Activated CD8-positive, alpha-beta memory T cell treated with anti-CD3 and anti-CD28 coated beads for 36 hours (primary cell): ENCODE measurements at regions not wholly inside any gene's neighbourhood (a gene's known extent, or its start where the extent isn't known, plus 50 kb on each side); places are given as distances from the start of the nearest gene placed in this dataset.

ENCODE experiments used
- CTCF ChIA-PET: fragments of 350-600 bp; sonication (Branson Sonifier 250); formaldehyde crosslinking; loops from one replicate; lab custom pipeline; 2021; ENCODE audit warnings: antibody characterized with exemption; lab: Charles Lee
- POLR2A ChIA-PET: fragments of 350-600 bp; sonication (Branson Sonifier 250); formaldehyde crosslinking; loops from one replicate; lab custom pipeline; 2021; ENCODE audit warnings: antibody characterized with exemption; lab: Charles Lee

DNA sequence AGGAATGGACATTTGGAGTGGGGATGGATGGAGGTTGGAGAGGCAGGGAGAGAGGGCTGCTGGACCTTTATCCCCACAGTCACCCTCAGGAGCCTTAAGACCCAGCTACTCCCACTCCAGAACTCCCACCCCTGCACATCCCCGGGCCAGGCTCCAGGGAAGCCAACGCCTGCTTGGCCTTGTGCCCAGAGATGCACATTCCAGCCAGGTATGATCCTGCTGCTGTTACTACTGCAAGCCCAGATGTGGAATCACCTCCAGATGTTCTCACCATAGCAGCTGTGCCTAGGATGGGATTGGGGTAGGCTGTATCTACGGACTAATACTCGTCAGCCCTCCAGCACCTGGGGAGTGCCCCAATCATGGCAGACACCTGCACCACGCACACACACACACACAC lies 71.7 kb downstream of the ZFP36L2 start:
- ChIA-PET CTCF (interaction anchor here (1.0 kb wide), 1 partner anchor 14 kb away, joined by 4 read pairs; no protein-coding TSS in a partner anchor), POLR2A (no interaction called here)

DNA sequence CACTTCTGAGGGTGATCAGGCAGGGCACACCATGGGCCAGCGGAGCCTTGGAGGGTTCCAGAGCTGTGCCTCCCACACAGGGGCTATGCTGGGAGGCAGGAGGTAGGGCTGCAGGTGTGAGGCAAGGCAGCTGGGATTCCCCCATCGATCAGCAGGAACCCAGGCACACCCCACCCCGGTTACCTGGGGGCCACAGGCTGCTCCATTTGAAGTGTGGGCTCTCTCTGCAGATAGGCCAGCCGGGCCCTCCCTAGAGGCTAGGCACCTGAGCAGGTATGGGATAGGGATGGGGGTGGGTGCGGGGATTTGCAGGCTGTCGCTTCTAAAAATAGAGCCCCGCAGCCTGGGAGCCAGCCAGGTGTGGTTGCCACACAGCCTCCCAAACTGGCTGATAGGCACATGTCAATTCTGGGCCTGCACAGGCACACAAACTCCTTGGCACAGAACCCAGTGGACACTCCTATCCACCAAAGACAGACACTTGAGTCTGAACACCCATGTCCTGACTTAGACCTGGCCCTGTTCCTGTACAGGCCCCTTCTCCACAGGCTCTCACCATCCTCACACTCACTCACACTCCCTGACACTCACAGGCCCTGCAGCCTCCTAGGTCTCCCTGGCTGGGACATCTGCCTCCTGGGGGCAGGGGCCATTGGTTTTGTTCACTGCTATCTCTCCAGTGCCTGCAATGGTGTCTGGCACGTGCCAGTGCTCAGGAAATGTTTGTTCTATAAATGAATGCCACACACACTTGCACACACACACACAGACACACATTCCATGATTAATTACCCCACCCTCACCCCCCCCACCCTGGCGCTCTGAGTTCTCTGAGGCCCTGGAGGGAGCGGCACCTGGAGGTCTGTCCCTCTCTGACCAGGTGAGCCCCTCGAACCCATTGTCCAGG lies 73.4 kb downstream of the ZFP36L2 start:
- POLR2A ChIA-PET = no interaction called here

DNA sequence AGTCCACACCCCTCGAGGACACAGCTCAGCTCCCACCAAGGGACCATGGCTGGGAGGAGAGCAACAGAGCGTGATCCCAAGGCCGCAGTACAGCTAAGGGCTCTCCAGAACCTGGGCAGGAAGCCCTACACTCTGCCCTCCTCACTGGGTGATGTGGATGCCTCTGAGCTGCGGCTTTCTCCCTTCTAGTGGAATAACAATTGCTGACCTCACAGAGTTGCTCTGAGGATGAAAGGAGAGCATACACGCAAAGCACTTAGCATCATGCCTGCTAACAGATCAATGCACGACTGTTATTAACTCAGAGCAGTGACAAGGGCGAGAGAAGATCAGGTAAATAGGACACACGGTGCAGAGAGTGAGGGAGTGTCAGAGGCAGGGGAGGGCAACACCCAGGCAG lies 74.2 kb downstream of the ZFP36L2 start:
- ChIA-PET POLR2A (no interaction called here), CTCF (interaction anchor here (1.3 kb wide), 1 partner anchor 77 kb away, joined by 3 read pairs; no protein-coding TSS in a partner anchor)

More for the DNA sequence above, 73.4 kb downstream of the ZFP36L2 start:
- CTCF ChIA-PET = interaction anchor here (1.3 kb wide), 1 partner anchor 76 kb away, joined by 3 read pairs; no protein-coding TSS in a partner anchor

DNA sequence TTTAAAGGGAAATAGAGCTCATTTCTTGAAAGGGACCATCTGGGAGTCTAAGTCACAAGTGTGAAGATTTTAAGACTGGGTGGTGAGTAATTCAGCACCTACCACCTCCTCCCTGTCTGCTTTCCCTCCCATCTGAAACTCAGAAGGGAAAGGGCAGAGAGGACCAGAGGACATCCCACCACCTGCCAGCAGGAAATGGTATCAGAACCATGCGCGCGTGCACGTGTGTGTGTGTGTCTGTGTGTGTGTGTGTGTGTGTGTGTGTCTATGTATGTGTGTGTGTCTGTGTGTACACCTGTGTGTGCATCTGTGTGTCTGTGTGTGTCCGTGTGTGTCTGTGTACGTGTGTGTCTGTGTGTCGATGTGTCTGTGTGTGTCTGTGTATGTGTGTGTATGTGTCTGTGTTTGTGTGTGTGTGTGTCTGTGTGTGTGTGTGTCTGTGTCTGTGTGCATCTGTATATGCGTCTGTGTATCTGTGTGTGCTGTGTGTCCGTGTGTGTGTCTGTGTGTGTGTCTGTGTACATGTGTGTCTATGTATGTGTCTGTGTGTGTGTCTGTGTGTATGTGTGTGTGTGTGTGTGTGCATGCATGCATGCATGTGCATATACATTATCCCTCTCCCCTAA lies 76.8 kb downstream of the ZFP36L2 start:
- ChIA-PET CTCF (interaction anchor here (0.7 to 1.8 kb wide), 16 partner anchors 8 to 353 kb away, joined by 3 to 11 read pairs (median 3); no protein-coding TSS in a partner anchor), POLR2A (interaction anchor here (0.7 to 2.2 kb wide), 6 partner anchors 10 to 75 kb away, joined by 3 to 26 read pairs (median 4); no protein-coding TSS in a partner anchor)

DNA sequence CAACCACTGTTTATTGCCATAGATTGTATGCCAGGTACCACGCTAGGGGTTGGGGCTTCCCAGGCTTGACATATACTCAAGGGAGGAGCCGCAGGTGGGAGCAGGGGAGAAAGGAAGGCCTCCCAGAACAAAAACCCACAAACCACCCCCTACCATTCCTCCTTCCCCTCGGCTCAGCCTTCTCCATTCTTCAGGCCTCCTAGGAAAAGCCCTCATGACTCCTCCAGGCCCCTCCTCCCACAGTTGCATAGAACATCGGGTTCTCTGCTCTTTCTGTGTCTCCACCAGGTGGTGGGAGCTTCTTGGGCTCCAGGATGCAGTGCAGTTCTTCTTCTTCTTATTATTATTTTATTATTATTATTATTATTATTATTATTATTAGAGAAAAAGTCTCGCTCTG lies 80.3 kb downstream of the ZFP36L2 start:
- ChIA-PET POLR2A (no interaction called here), CTCF (no interaction called here)

DNA sequence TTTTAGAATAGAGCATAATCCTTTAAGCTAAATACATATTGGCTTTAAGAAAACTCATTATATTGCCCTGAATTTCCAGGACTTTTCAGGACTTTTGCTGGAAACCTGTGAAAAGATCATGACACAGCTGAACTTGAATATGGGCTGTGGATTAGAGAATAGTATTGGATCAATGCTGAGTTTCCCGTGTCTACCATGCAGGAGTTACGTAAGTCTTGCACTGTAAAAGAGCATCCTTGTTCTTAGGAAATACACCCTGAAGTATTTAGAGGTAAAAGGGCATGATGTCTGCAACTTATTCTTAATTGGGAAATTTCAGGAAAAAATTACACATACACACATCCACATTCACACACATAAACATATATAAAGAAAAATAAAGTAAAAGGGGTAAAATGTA lies 82.1 kb downstream of the ZFP36L2 start:
- ChIA-PET CTCF (interaction anchor here (0.5 to 18.3 kb wide), 2 partner anchors 78 to 152 kb away, joined by 3 to 367 read pairs; partner anchors contain the start of gene ZFP36L2), POLR2A (no interaction called here)

DNA sequence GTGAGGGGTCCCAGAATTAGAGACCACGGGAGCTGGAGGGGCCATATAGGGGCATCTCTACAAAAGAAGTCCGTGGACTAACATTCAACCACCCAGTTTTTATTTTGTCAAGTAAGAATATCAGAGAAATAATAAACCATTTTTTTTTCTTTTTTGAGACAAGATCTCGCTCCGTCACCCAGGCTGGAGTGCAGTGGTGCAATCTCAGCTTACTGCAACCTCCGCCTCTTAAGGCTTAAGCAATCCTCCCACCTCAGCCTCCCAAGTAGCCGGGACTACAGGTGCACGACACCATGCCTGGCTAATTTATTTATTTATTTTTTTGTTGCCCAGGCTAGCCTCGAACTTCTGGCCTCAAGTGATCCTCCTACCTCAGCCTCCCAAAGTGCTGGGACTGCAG lies 82.7 kb downstream of the ZFP36L2 start:
- ChIA-PET POLR2A (no interaction called here), CTCF (interaction anchor here (0.5 to 18.3 kb wide), 2 partner anchors 79 to 152 kb away, joined by 3 to 367 read pairs; partner anchors contain the start of gene ZFP36L2)

DNA sequence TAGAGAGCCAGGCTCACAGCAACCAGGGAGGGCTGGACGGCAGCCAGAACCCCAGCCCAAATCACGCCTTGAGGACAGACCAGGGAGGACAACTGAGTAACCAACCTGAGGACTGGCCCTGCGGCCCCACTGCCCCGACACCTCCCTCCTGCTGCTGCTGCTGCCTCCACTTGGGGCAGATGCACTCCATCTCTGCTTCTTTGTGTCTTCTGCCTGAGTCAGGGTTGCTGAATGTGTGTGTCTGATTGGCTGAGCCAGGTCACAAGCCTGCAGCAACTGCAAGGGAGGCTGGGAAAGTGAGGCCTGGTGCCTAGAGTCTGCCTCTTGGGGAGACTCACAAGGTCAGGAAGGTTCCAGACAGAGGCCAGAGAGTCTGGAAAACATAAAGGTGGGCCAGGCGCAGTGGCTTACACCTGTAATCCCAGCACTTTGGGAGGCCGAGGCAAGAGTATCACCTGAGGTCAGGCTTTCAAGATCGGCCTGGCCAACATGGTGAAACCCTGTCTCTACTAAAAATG lies 83.4 kb downstream of the ZFP36L2 start:
- CTCF ChIA-PET = interaction anchor here (0.6 to 18.3 kb wide), 2 partner anchors 69 to 80 kb away, joined by 3 to 367 read pairs; partner anchors contain the start of gene ZFP36L2
- POLR2A ChIA-PET = interaction anchor here (1.6 kb wide), 1 partner anchor 84 kb away, joined by 12 read pairs; the partner anchor contains the start of gene ZFP36L2

DNA sequence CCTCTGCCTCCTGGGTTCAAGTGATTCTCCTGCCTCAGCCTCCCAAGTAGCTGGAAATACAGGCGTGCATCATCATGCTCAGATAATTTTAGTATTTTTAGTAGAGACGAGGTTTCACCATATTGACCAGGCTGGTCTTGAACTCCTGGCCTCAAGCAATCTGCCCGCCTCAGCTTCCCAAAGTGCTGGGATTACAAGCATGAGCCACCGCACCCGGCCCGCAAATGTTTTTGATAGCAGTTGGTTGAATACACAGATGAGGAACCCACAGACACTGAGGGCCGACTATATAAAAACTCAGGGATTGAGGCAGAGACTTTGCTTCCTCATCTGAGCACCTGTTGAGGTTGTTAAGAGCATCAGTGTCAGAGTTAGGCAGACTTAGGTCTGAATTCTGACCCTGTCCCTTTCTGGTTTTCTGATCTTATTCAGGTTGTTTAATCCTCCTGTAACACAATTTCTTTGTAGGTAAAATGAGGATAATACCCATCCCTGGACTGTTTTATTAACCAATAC lies 84.7 kb downstream of the ZFP36L2 start:
- CTCF ChIA-PET = interaction anchor here (0.7 to 18.3 kb wide), 3 partner anchors 9 to 81 kb away, joined by 4 to 367 read pairs (median 18); partner anchors contain the start of gene ZFP36L2

DNA sequence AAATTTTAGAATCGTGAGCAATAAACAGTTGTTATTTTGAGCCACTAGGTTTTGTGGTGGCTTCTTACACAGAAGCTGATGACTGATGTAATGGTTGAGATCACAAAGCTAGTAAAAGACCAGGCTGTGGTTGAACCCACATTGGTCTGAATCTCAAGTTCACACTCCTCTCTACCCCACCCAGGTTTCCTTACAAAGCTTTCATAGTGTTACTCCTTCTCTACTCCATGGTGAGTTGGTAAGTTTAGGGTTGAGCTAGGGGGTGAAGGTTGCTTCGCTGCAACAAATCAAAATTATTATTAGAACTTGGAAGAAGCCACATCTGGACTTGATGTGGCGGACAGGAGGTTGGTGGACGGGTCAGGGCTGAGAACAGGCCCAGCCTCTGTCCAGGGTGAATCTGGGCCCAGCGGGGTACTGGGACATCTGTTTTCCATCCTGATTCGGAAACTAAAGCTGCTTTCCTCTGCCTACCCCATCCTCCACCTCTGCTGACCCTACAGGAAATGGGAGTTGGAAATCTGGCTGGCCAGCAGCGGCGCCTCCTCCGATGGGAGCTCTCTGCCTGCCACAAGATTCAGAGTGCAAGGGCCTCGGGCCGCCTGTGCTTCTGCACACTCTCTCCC lies 86.3 kb downstream of the ZFP36L2 start:
- ChIA-PET CTCF (interaction anchor here (0.6 to 18.3 kb wide), 12 partner anchors 9 to 345 kb away, joined by 3 to 367 read pairs (median 8); partner anchors contain the start of gene ZFP36L2), POLR2A (interaction anchor here (1.0 to 2.0 kb wide), 10 partner anchors 9 to 89 kb away, joined by 3 to 26 read pairs (median 6); partner anchors contain the start of gene ZFP36L2)

More for the DNA sequence above, 84.7 kb downstream of the ZFP36L2 start:
- POLR2A ChIA-PET = interaction anchor here (0.7 to 1.6 kb wide), 2 partner anchors 76 to 85 kb away, joined by 4 to 12 read pairs; partner anchors contain the start of gene ZFP36L2

DNA sequence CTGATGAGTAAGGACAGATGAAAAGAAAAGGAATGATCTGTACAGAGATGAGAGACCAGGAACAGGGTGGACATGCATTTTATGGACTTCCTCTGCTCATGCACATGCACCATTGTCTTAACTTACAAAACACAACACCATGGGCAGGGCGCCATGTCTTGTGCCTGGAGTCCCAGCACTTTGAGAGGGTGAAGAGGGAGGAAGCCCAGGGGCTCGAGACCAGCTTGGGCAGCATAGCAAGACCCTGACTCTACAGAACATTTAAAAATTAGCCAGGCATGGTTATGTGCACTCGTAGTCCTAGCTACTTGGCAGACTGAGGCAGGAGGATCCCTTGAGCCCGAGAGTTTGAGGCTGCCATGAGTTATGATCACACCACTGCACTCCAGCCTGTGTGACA lies 86.9 kb downstream of the ZFP36L2 start:
- ChIA-PET CTCF (interaction anchor here (0.9 to 18.3 kb wide), 10 partner anchors 9 to 345 kb away, joined by 3 to 367 read pairs (median 10); partner anchors contain the start of gene ZFP36L2), POLR2A (interaction anchor here (1.0 to 2.0 kb wide), 10 partner anchors 8 to 90 kb away, joined by 3 to 26 read pairs (median 6); partner anchors contain the start of gene ZFP36L2)

DNA sequence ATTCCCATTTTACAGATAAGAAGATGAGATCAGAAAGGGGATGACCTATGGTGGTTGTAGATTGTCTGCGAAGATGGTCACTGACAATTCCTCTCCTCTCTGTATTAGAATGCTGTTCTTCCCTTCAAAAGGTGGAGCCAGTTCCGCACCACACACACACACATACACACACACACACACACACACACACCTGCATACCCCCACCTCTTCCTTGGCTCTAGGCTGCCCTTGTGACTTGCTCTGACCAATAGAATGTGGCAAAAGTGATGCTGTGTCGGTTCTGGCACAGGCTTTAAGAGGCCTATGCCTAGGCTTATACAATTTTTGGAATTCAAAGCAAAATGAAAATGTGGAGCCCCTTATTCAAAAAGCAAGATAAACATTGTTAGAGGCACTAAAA lies 88.0 kb downstream of the ZFP36L2 start:
- POLR2A ChIA-PET = interaction anchor here (2.0 kb wide), 1 partner anchor 86 kb away, joined by 18 read pairs; no protein-coding TSS in a partner anchor
- CTCF ChIA-PET = interaction anchor here (2.5 to 18.3 kb wide), 4 partner anchors 11 to 84 kb away, joined by 11 to 367 read pairs (median 16); partner anchors contain the start of gene ZFP36L2

DNA sequence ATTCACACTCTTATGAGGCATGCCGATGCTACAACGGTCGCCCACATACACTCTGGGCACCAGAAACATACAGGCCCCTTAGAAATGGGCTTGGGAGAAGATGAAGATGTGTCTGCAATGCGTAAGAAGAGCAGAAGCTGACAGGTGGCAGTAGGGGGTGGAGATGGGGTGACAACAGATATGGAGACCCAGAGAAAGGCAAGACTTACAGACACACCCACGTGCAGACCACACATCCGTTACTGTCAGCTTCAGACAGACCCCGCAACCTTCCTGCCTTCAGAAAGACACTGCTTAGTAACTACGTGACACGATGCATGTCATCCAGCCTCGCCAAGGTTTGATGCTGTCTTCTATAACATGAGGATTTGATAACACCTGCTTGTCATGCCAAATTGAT lies 89.5 kb downstream of the ZFP36L2 start:
- POLR2A ChIA-PET = interaction anchor here (1.1 to 9.9 kb wide), 3 partner anchors 38 to 90 kb away, joined by 3 to 129 read pairs (median 5); partner anchors contain the start of gene ZFP36L2
- CTCF ChIA-PET = interaction anchor here (1.6 to 18.3 kb wide), 3 partner anchors 12 to 86 kb away, joined by 5 to 367 read pairs (median 8); partner anchors contain the start of gene ZFP36L2

DNA sequence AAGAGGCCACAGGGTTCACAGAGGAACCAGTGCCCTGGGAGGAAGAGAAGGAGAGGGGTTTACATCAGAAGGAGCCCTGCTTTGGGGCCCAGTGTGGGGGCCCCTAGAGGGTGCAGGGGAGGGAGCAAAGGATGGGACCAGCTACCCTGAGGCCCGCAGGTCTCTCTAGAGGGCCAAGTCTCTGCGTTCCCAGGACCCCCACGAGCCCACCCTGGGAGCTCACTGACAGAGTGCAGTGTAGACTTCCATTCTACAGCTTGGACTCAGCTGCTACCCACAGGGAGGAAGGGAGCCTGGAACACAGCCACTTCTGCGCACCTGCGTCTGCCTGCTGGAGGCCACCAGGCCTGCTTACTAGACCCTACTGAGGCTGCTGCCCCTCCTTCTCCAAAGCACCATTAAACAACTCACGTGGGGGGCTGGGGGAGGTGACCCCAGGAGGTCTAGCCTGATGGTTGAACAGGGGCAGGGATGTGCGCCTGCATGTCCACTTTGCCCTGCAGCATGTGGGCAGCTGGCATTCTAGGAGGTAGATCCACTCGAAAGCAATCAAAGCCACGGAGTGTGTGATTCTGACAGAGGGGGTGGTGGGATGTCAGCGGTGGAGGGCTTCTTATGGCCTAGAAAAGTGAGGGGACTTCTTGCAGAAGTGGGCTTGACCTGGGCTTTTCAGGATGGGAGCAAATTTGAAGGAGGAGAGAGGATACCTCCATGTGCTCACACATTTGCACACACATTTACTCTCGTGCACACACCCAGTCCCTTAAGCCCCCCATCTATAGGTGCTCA lies 90.2 kb downstream of the ZFP36L2 start:
- POLR2A ChIA-PET = interaction anchor here (1.1 to 9.9 kb wide), 4 partner anchors 38 to 92 kb away, joined by 3 to 129 read pairs (median 56); partner anchors contain the start of gene ZFP36L2
- CTCF ChIA-PET = interaction anchor here (0.6 to 18.3 kb wide), 7 partner anchors 9 to 334 kb away, joined by 3 to 367 read pairs (median 4); partner anchors contain the start of gene ZFP36L2

DNA sequence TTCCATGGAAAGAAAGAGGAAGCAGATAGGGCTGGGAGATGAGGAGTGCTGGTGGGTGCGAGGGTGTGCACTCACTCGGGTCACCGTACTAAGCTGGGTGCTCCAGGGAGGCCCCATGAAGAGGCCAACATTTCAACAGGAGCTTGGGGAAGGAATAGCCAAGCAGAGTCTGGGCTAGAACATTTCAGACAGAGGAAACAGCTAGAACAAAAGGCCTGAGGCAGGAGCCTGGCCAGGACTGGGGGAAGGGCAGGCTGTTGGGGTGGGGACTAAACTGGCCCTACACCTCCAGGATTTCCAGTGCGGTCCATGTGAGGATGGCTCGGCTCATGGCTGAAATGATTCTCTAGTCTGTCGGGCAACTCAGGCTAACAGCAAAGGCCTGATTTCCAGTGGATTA lies 90.8 kb downstream of the ZFP36L2 start:
- ChIA-PET POLR2A (interaction anchor here (1.1 to 9.9 kb wide), 3 partner anchors 39 to 93 kb away, joined by 3 to 129 read pairs (median 108); partner anchors contain the start of gene ZFP36L2), CTCF (interaction anchor here (0.6 to 18.3 kb wide), 6 partner anchors 8 to 333 kb away, joined by 3 to 367 read pairs (median 4); partner anchors contain the start of gene ZFP36L2)

DNA sequence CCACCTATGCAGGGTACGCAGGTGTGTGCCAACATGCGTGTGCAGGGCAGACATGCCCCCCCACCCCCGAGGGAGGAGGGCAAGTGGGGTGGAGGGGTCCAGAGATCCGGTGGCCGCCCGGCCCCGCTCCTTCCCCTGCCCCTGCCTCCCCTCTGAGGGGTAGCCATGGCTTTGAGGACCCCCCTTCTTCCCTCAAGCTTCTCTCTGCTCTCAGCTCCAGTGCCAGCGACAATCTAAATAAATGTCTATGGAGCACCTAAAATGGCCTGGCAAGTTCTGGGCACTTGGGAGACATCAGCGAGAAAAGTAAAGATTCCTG lies 91.9 kb downstream of the ZFP36L2 start:
- ChIA-PET CTCF (interaction anchor here (0.7 to 18.3 kb wide), 8 partner anchors 14 to 432 kb away, joined by 3 to 367 read pairs (median 4); partner anchors contain the start of gene ZFP36L2), POLR2A (interaction anchor here (9.7 to 9.9 kb wide), 2 partner anchors 87 to 94 kb away, joined by 108 to 129 read pairs; partner anchors contain the start of gene ZFP36L2)
